Small intestine (tissue), 7 donors: ENCODE measurements at regions not wholly inside any gene's neighbourhood (a gene's known extent, or its start where the extent isn't known, plus 50 kb on each side); places are given as distances from the start of the nearest gene placed in this dataset.
A peak's percentile ranks its signal among the peaks of the same experiment; 100 is the strongest.

ENCODE experiments used
- DNase-seq, 2 donors: peaks; one replicate each; pipeline versions ENCODE4 v3.0.0 to v3.0.0-alpha.2; 2013
- FAIRE-seq: peaks from 2 replicates; lab custom pipeline; 2012; peaks lifted over from hg19 to GRCh38; lab: Jason Lieb, UNC
- H3K27ac ChIP-seq, 3 donors: one replicate each; pipeline ENCODE4 v1.5.1; 2013; ENCODE audit warnings: low read length in 2 of 3, mild to moderate bottlenecking in 2 of 3, control low read depth in 1 of 3, inconsistent platforms in 1 of 3, low read depth in 1 of 3, moderate library complexity in 1 of 3
- H3K27me3 ChIP-seq, 3 donors: one replicate each; pipeline ENCODE4 v1.6.1; 2013; ENCODE audit warnings: low read length in 3 of 3, inconsistent platforms in 1 of 3; ENCODE audit not compliant: control insufficient read depth in 3 of 3, insufficient read depth in 3 of 3
- H3K36me3 ChIP-seq, 3 donors: one replicate each; pipeline ENCODE4 v1.6.1; 2013; ENCODE audit warnings: low read length in 3 of 3, inconsistent platforms in 1 of 3, low read depth in 1 of 3, mild to moderate bottlenecking in 1 of 3, moderate library complexity in 1 of 3; ENCODE audit not compliant: control insufficient read depth in 3 of 3, insufficient read depth in 2 of 3
- H3K4me1 ChIP-seq, 3 donors: one replicate each; pipeline ENCODE4 v1.6.1; 2013; ENCODE audit warnings: low read length in 2 of 3, inconsistent platforms in 1 of 3, low read depth in 1 of 3, mild to moderate bottlenecking in 1 of 3, moderate library complexity in 1 of 3; ENCODE audit not compliant: control insufficient read depth in 3 of 3, insufficient read depth in 2 of 3
- H3K4me3 ChIP-seq, 3 donors: one replicate each; pipeline ENCODE4 v1.5.1; 2013; ENCODE audit warnings: low read length in 3 of 3, control low read depth in 1 of 3, inconsistent platforms in 1 of 3, low read depth in 1 of 3, mild to moderate bottlenecking in 1 of 3, moderate library complexity in 1 of 3
- H3K9me3 ChIP-seq, 2 donors: one replicate each; pipeline ENCODE4 v1.6.1; 2013; ENCODE audit warnings: low read depth in 1 of 2, low read length in 1 of 2; ENCODE audit not compliant: control insufficient read depth in 2 of 2, insufficient read depth in 1 of 2
- WGBS, 3 donors: extraction: QIAGEN DNeasy Blood & Tissue Kit; methylation state at CpG; one replicate each; pipeline ENCODE4 v1.1.7; 2013; 5-methylcytosine and 5-hydroxymethylcytosine counted together
- donor health status: healthy with polysubstance abuse.
- donor health status: control.
- donor health status: control.
- donor health status: Bipolar disorder and iron deficiency.
- donor health status: healthy.

DNA sequence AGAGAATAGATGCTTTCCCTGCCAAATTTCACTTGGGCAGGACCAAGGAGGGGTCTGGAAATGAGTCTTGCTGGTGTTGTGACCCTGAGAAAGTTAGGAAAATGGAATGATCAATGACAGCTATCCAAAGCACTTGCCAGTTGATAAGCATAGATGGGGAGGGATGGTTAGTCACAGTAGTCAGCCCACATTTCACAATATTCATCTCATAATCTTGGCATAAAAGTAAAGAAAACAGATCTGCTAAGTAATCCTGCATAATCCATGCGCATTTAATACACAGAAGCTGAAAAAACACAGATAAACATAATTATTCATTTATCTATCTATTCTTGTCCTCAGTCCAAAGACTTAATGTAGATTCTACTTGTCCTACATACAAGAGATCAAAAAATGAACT is 184.1 kb downstream of the ZIC4 start:
- Histone ChIP-seq H3K27me3 (no peaks in the 10 kb centered on the region), H3K9me3 (no peaks in the 10 kb centered on the region), H3K36me3 (no peaks in the 10 kb centered on the region), H3K27ac (no peak overlapping the region), H3K4me3 (no peak overlapping the region), H3K4me1 (no peaks in the 10 kb centered on the region)
- DNase-seq (no peak), FAIRE-seq (no peak)
- 67 to 82% (median 76%) methylated on average over 1 of the region's 1 CpG for WGBS, 3 donors

DNA sequence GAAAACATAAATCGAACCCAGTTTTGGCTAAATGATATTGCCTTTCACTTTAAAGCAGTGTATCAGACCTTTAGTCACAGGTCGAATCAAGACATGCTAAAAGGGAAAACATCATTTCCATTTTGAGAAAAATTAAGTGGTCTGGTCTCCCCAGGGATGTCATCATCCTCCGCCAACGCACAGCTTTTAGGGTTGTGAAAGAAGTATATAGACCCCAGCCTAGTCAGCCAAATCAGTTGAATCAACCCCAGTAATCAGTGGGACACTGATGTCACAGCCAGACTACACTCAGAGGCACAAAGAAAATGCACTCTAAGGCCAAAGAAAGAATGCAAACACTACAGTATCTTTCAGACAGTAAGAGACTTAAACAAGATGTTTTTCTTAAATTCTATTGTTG is 187.4 kb downstream of the ZIC4 start:
- DNase-seq (no peak), FAIRE-seq (no peak)
- 68 to 77% (median 77%) methylated on average over 4 of the region's 4 CpGs for WGBS, 3 donors
- Histone ChIP-seq H3K4me1 (no peaks in the 10 kb centered on the region), H3K27ac (no peak overlapping the region), H3K9me3 (no peaks in the 10 kb centered on the region), H3K36me3 (no peaks in the 10 kb centered on the region), H3K27me3 (no peaks in the 10 kb centered on the region), H3K4me3 (no peak overlapping the region)

DNA sequence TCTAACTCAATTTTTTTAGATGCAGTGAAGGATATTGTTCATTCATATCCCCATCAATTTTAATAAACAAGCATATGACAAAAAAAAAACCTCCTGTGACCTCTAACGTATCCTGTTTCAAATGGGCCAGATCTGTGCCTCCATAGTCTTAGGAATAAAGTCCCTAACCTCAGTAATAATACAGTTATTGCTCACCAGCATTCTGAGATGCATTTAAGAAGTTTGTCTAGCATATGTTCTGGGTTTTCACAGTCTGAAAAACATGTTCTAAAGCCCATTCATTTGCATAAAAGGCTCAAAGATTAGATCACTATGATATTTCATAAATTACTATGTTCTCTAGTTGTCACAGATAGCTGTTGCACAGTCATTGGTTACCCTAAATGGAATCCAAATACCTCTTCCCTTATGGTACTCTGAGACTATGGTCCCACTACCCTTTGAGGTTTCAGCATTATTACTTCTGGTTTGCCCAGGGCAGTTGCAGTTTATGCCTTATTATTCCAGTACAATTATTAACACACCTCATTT is 190.1 kb downstream of the ZIC4 start:
- WGBS, 3 donors = 59 to 66% (median 61%) methylated on average over 1 of the region's 1 CpG
- no peak overlapping the region for H3K4me3 ChIP-seq
- H3K36me3 ChIP-seq = no peaks in the 10 kb centered on the region
- H3K27ac ChIP-seq = no peak overlapping the region
- no peaks in the 10 kb centered on the region for H3K27me3 ChIP-seq
- no peak for DNase-seq
- no peaks in the 10 kb centered on the region for H3K4me1 ChIP-seq
- no peaks in the 10 kb centered on the region for H3K9me3 ChIP-seq
- FAIRE-seq = no peak

DNA sequence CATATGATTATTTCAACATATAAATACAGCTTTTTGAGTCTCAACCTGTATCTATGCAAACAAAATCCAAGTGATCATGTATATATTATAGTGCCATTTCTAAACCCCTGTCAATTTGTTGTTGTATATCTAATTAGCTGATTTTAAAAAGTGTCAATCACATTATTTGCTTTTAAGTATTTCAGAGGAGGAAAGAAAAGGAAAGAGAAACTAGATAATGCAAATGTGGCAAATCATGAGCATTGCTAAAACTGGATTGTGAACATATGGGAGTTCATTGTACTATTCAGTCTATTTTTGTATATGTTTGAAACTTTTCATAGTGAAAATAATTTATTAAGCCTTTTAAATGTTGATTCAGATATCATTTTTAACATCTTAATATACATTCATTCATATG is 190.7 kb downstream of the ZIC4 start:
- FAIRE-seq = peak; percentile 65
- H3K27ac ChIP-seq = no peak overlapping the region
- DNase-seq = no peak

DNA sequence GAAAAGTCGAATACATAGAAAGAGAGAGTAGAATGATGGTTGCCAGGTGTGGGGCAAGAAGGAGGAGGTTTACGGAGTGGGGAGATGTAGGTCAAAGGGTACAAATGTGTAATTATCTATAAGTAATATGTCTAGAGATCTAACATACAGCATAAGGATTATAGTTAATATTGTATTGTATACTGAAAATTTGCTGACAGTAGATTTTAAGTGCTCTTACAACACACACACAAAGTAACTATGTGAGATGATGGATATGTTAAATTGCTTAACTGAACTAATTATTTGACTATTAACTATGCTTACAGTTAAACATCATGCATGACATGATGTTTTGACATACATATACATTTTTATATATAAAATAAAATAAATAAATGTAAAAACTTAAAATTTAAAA is 192.7 kb downstream of the ZIC4 start:
- DNase-seq (no peak), FAIRE-seq (no peak)
- Histone ChIP-seq H3K27ac (no peak overlapping the region), H3K36me3 (no peaks in the 10 kb centered on the region), H3K9me3 (no peaks in the 10 kb centered on the region), H3K4me3 (no peak overlapping the region), H3K4me1 (no peaks in the 10 kb centered on the region), H3K27me3 (no peaks in the 10 kb centered on the region)
- 74 to 93% (median 91%) methylated on average over 2 of the region's 2 CpGs for WGBS, 3 donors

More for the DNA sequence above, 190.7 kb downstream of the ZIC4 start:
- no peaks in the 10 kb centered on the region for H3K27me3 ChIP-seq
- no peaks in the 10 kb centered on the region for H3K36me3 ChIP-seq
- no peak overlapping the region for H3K4me3 ChIP-seq
- no peaks in the 10 kb centered on the region for H3K4me1 ChIP-seq
- H3K9me3 ChIP-seq = no peaks in the 10 kb centered on the region

DNA sequence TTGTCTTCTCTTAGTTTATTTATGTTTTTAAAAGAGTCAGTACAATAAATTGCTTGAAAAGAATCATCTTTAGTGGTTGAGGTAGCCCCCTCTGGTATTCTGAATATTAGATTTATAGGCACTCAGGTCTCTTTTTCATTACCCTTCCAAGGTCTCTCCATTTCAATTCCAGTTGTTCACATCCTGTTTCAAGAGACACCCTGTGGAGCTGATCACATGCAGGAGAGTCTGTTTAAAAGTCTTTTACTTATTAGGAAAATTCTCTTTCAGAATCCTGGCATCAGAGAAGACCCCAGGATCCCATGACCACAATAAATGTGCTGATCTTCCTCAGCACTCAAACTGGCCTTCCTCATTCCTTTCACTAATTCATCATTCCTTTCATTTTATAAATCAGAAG is 195.7 kb downstream of the ZIC4 start:
- Histone ChIP-seq H3K4me3 (no peak overlapping the region), H3K36me3 (no peaks in the 10 kb centered on the region), H3K4me1 (no peaks in the 10 kb centered on the region), H3K27ac (no peak overlapping the region), H3K9me3 (no peaks in the 10 kb centered on the region), H3K27me3 (no peaks in the 10 kb centered on the region)
- FAIRE-seq = no peak
- DNase-seq = no peak

DNA sequence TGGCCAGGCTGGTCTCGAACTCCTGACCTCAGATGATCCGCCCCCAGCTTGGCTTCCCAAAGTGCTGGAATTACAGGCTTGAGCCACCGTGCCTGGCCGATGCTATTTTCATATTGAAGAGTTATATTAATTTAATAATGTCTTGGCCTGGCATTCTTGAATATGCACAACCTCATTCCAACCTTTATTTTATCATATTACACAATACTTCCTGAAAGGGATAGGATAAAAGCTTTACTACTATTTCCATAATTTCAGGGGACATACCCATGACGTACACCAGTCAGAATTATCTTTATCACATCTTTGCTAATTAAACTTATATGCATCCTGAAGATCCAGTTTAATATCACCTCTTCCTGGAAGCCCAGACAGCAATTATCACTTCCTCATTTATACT is 205.3 kb downstream of the ZIC4 start:
- 80 to 86% (median 83%) methylated on average over 5 of the region's 5 CpGs for WGBS, 3 donors
- Histone ChIP-seq H3K27me3 (no peaks in the 10 kb centered on the region), H3K4me3 (no peak overlapping the region), H3K9me3 (no peaks in the 10 kb centered on the region), H3K27ac (no peak overlapping the region), H3K4me1 (no peaks in the 10 kb centered on the region), H3K36me3 (no peaks in the 10 kb centered on the region)
- FAIRE-seq (no peak), DNase-seq (no peak)

DNA sequence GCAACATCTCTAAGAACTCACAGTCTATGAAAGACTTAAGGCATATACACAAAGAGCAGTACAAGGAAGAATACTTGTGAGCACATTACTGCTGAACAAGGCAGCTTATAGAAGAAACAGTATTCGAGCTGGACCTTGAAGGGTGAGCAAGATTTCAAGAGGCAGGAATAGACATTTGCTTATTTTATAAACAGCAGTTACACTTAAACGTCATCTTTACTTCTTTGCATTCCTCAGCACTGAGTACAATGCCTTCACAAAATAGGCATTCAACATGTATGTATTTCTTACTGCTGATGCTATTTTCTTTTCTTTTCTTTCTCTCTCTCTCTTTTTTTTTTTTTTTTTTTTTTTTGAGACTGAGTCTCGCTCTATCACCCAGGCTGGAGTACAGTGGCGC is 205.8 kb downstream of the ZIC4 start:
- no peak for DNase-seq
- H3K27ac ChIP-seq = no peak overlapping the region
- H3K36me3 ChIP-seq = no peaks in the 10 kb centered on the region
- no peaks in the 10 kb centered on the region for H3K4me1 ChIP-seq
- H3K4me3 ChIP-seq = no peak overlapping the region
- no peaks in the 10 kb centered on the region for H3K27me3 ChIP-seq
- WGBS, 3 donors = 68 to 80% (median 78%) methylated on average over 4 of the region's 4 CpGs
- no peaks in the 10 kb centered on the region for H3K9me3 ChIP-seq
- FAIRE-seq = no peak

DNA sequence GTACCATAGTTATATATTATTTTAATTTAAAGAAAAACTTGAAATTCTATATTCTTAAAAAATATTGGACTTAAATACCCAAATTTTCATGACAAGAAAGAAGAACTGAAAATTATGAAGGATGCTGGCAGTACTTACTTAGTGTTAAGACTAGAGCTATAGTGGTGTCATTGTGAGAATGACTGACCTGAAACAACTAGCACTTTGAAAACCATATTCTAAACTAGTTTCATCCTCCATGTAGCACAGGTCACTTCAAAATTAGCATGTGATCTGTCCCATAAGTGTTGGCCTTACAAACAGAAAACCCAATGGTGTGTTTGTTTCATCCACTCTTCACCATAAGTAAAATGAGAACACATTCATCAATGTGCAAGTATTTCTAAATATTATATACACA is 208.6 kb downstream of the ZIC4 start:
- Histone ChIP-seq H3K36me3 (no peaks in the 10 kb centered on the region), H3K27me3 (no peaks in the 10 kb centered on the region), H3K9me3 (no peaks in the 10 kb centered on the region), H3K4me1 (no peaks in the 10 kb centered on the region), H3K27ac (no peak overlapping the region), H3K4me3 (no peak overlapping the region)
- DNase-seq = no peak
- no peak for FAIRE-seq
